Hindlimb muscle (tissue), 1 donor: ENCODE measurements at regions not wholly inside any gene's neighbourhood (a gene's known extent, or its start where the extent isn't known, plus 50 kb on each side); places are given as distances from the start of the nearest gene placed in this dataset.
"Not testable (repeated sequence)": the region's sequence is repeated elsewhere in the genome, so short reads cannot be mapped to it uniquely, and the experiment has no call there.

Source experiments
- DNase-seq: peaks from one replicate; pipeline ENCODE4 v3.0.0-alpha.2; 2013

- no peak for DNase-seq
Measured at GRCh38 chr20:52004715-52005114, 186.9 kb downstream of the ZFP64 start.

GRCh38 chr20:52004018-52004417 lies 187.6 kb downstream of the ZFP64 start:
- no peak for DNase-seq

GRCh38 chr20:52003415-52003814 lies 188.2 kb downstream of the ZFP64 start:
- no peak for DNase-seq

GRCh38 chr20:52001999-52002666 lies 189.4 kb downstream of the ZFP64 start:
- no peak for DNase-seq

GRCh38 chr20:51997281-51997936 lies 194.2 kb downstream of the ZFP64 start:
- DNase-seq: not testable (repeated sequence)

GRCh38 chr20:51995551-51995951 lies 193.2 kb upstream of the SALL4 start:
- no peak for DNase-seq

GRCh38 chr20:51994751-51995417 lies 192.6 kb upstream of the SALL4 start:
- no peak for DNase-seq

GRCh38 chr20:51987812-51988211 lies 185.5 kb upstream of the SALL4 start:
- no peak for DNase-seq

- peak; percentile 69 for DNase-seq
Measured at GRCh38 chr20:51985013-51985415, 182.7 kb upstream of the SALL4 start.

GRCh38 chr20:51980277-51980676 lies 178.0 kb upstream of the SALL4 start:
- no peak for DNase-seq

GRCh38 chr20:51979226-51979625 lies 176.9 kb upstream of the SALL4 start:
- DNase-seq: no peak

- DNase-seq: no peak
Measured at GRCh38 chr20:51978070-51978501, 175.8 kb upstream of the SALL4 start.

GRCh38 chr20:51972056-51972455 lies 169.7 kb upstream of the SALL4 start:
- DNase-seq: no peak

- DNase-seq: no peak
Measured at GRCh38 chr20:51970858-51971257, 168.5 kb upstream of the SALL4 start.

GRCh38 chr20:51969191-51969590 lies 166.9 kb upstream of the SALL4 start:
- DNase-seq: no peak

GRCh38 chr20:51968151-51968550 lies 165.8 kb upstream of the SALL4 start:
- no peak for DNase-seq

GRCh38 chr20:51966296-51966971 lies 164.1 kb upstream of the SALL4 start:
- DNase-seq: peak; percentile 32

- no peak for DNase-seq
Measured at GRCh38 chr20:51961964-51962761, 159.8 kb upstream of the SALL4 start.

GRCh38 chr20:51960047-51960675 lies 157.8 kb upstream of the SALL4 start:
- DNase-seq: no peak

- no peak for DNase-seq
Measured at GRCh38 chr20:51959066-51959542, 156.8 kb upstream of the SALL4 start.
